Thyroid gland (tissue), 4 donors: ENCODE measurements at regions not wholly inside any gene's neighbourhood (a gene's known extent, or its start where the extent isn't known, plus 50 kb on each side); places are given as distances from the start of the nearest gene placed in this dataset.

ENCODE experiments used
- DNase-seq, 2 donors: peaks; one replicate each; pipeline ENCODE4 v3.0.0-alpha.2; 2019
- H3K27ac ChIP-seq, 3 donors: fragments of 200-600 bp; sonication (generic); 1 replicate in 2 of 3; 2 replicates in 1 of 3; pipeline ENCODE4 v1.5.1; 2016 to 2019; ENCODE audit warnings: mild to moderate bottlenecking in 1 of 3, moderate library complexity in 1 of 3
- H3K27me3 ChIP-seq: fragments of 200-600 bp; sonication (generic); one replicate; pipeline ENCODE4 v1.5.1; 2019
- H3K36me3 ChIP-seq, 2 donors: fragments of 200-600 bp; sonication (generic); one replicate each; pipeline ENCODE4 v1.5.1; 2016 to 2019
- H3K4me1 ChIP-seq, 2 donors: fragments of 200-600 bp; sonication (generic); one replicate each; pipeline ENCODE4 v1.5.1; 2017 to 2019
- H3K4me3 ChIP-seq, 3 donors: fragments of 200-600 bp; sonication (generic); replicated peaks in 1 of 3; 1 replicate in 2 of 3; 2 replicates in 1 of 3; pipeline ENCODE4 v1.5.1; 2016; ENCODE audit warnings: mild to moderate bottlenecking in 1 of 3
- H3K9me3 ChIP-seq: fragments of 200-600 bp; sonication (generic); one replicate; pipeline ENCODE4 v1.5.1; 2017
- POLR2A ChIP-seq, 2 donors: fragments of 450-650 bp; IDR thresholded peaks; one replicate each; pipeline ENCODE4 v1.6.1; 2017; ENCODE audit warnings: antibody characterized with exemption in 2 of 2, mild to moderate bottlenecking in 2 of 2, moderate library complexity in 1 of 2
- WGBS, 2 donors: methylation state at CpG; one replicate each; pipeline ENCODE4 v1.1.5; 2017; 5-methylcytosine and 5-hydroxymethylcytosine counted together
- intact Hi-C: fragments of 100-400 bp; cut with DNase I; formaldehyde crosslinking; loops from one replicate; pipeline ENCODE4 v1.15.1; 2023
- TF ChIP-seq, protein P1 (sequence below), 6 experiments: fragments of 200-600 bp in 3 of 6; fragments of 450-650 bp in 3 of 6; sonication (generic) in 3 of 6; IDR thresholded peaks; one replicate each; pipeline ENCODE4 v1.5.1; 2016 to 2019; ENCODE audit warnings: antibody characterized with exemption in 6 of 6, mild to moderate bottlenecking in 2 of 6, inconsistent platforms in 1 of 6, moderate library complexity in 1 of 6

DNA sequence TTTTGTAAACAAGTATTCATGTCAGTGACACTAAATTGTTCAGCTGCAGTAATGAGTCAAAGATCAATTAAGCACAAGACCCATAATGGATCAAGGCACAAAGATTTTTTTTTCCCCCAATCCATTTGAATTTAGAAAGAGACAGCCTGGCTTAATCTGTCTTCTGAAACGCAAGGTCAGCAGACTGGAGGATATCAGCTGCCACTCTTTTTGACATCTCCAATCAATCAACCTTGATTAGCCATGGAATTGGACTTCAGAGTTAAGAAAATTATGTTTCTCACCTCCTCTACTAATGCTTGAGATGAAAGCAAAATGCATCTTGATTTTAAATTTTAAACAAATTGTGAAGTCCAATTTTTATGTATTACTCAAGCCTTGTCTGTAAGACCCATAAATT, 642.4 kb upstream of the STEAP1 start:
- Histone ChIP-seq H3K9me3 (no peaks in the 10 kb centered on the region), H3K27ac (no peak overlapping the region), H3K4me3 (no peak overlapping the region), H3K4me1 (no peaks in the 10 kb centered on the region), H3K27me3 (no peaks in the 10 kb centered on the region), H3K36me3 (no peaks in the 10 kb centered on the region)
- WGBS, 2 donors, result 67 to 81% methylated on average over 1 of the region's 1 CpG
- no peak for DNase-seq
- intact Hi-C loops, result no loop called here
- TF ChIP-seq, protein P1, sequence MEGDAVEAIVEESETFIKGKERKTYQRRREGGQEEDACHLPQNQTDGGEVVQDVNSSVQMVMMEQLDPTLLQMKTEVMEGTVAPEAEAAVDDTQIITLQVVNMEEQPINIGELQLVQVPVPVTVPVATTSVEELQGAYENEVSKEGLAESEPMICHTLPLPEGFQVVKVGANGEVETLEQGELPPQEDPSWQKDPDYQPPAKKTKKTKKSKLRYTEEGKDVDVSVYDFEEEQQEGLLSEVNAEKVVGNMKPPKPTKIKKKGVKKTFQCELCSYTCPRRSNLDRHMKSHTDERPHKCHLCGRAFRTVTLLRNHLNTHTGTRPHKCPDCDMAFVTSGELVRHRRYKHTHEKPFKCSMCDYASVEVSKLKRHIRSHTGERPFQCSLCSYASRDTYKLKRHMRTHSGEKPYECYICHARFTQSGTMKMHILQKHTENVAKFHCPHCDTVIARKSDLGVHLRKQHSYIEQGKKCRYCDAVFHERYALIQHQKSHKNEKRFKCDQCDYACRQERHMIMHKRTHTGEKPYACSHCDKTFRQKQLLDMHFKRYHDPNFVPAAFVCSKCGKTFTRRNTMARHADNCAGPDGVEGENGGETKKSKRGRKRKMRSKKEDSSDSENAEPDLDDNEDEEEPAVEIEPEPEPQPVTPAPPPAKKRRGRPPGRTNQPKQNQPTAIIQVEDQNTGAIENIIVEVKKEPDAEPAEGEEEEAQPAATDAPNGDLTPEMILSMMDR (IDR thresholded peaks at IDR 0.05), result no peak
- TF ChIP-seq POLR2A (IDR thresholded peaks at IDR 0.05), result no peak

DNA sequence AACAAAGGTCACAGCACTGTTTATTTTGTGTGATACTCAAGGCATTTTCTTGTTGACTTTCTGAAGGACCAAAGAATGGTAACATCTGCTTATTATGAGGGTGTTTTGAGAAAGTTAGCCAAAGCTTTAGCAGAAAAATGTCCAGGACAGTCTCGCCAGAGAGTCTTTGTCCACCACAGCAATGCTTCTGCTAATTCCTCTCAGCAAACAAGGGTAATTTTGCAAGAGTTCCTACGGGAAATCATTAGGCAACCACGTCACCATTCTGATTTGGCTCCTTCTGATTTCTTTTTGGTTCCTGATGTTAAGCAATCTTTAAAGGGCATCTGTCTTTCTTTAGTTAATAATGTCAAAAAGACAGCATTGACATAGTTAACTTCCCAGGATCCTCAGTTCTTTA, 639.3 kb upstream of the STEAP1 start:
- H3K27ac ChIP-seq, result no peak overlapping the region
- no peak for DNase-seq
- TF ChIP-seq, protein P1 (IDR thresholded peaks at IDR 0.05), result no peak
- TF ChIP-seq POLR2A (IDR thresholded peaks at IDR 0.05), result no peak
- H3K27me3 ChIP-seq, result no peaks in the 10 kb centered on the region
- no peaks in the 10 kb centered on the region for H3K4me1 ChIP-seq
- H3K4me3 ChIP-seq, result no peak overlapping the region
- 61 to 67% methylated on average over 3 of the region's 3 CpGs for WGBS, 2 donors
- intact Hi-C loops, result no loop called here
- no peaks in the 10 kb centered on the region for H3K36me3 ChIP-seq
- H3K9me3 ChIP-seq, result no peaks in the 10 kb centered on the region

DNA sequence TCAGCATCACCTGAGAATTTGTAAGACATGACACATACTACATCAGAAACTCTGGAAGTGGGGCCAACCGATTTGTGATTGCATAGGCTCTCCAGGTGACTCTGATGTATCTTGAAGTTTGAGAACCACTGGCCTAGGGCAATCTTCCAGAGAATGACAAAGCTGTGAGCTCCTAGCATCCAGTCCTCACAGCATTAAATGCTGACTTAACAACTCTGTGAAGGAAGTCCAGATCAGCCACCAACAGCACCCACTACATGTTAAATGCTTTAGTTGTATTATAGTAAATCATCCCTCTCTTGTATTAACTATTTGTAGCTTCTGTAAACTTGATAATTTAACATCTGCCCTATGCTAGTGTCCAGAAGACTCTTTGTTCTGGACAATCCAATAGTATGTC, 636.5 kb upstream of the STEAP1 start:
- Histone ChIP-seq H3K27me3 (no peaks in the 10 kb centered on the region), H3K27ac (no peak overlapping the region), H3K9me3 (no peaks in the 10 kb centered on the region), H3K36me3 (no peaks in the 10 kb centered on the region), H3K4me1 (no peaks in the 10 kb centered on the region), H3K4me3 (no peak overlapping the region)
- no peak for TF ChIP-seq POLR2A (IDR thresholded peaks at IDR 0.05)
- TF ChIP-seq, protein P1 (IDR thresholded peaks at IDR 0.05), result no peak
- no peak for DNase-seq
- 60 to 78% methylated on average over 1 of the region's 1 CpG for WGBS, 2 donors
- intact Hi-C loops, result no loop called here

DNA sequence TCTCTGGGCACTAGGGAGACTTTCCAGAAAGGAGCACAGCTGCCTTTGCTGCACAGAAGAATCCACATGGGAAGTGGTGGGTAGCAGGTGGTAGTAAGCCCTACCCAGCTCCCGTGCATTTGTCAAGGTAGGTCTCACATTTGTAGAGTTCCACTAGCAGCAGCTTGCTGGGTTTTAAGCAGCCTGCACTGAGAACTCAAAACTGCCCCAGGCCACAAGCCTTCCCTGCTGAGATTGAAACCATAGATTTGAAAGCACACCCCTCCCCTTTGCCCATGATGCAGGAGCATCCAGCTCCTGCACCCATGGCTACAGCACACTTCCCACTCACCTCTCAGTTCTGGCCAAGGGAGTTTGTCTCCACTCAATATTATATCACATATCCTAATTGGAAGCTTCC, 604.5 kb upstream of the STEAP1 start:
- no peaks in the 10 kb centered on the region for H3K9me3 ChIP-seq
- H3K4me1 ChIP-seq, result no peaks in the 10 kb centered on the region
- H3K27me3 ChIP-seq, result no peaks in the 10 kb centered on the region
- 60% methylated on average over 1 of the region's 1 CpG; no CpG with 5 or more reads in 1 of the 2 donors for WGBS, 2 donors
- intact Hi-C loops, result no loop called here
- no peaks in the 10 kb centered on the region for H3K36me3 ChIP-seq
- TF ChIP-seq, protein P1 (IDR thresholded peaks at IDR 0.05), result no peak
- TF ChIP-seq POLR2A (IDR thresholded peaks at IDR 0.05), result no peak
- no peak overlapping the region for H3K4me3 ChIP-seq
- DNase-seq, result no peak
- H3K27ac ChIP-seq, result no peak overlapping the region

DNA sequence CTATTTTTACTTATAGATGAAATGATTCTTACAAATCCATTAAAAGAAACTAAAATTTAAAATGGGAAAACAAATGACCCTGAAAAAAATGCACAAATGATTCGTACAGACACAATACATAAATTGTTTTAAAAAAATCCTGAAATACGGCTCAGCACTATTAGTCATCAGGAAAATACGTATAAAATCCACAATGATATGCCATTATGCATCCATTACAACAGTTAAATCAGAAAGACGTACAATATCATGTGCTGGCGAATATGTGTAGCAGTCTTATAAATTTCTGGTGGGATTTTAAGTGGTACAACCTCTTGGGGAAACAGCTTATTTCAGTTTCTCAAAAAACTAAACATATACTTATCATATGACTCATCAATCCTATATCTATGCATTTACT, 600.1 kb upstream of the STEAP1 start:
- 86% methylated on average over 5 of the region's 5 CpGs for WGBS, 2 donors
- no peak overlapping the region for H3K27ac ChIP-seq
- H3K4me3 ChIP-seq, result no peak overlapping the region
- no peaks in the 10 kb centered on the region for H3K9me3 ChIP-seq
- no peaks in the 10 kb centered on the region for H3K36me3 ChIP-seq
- no peak for DNase-seq
- no peak for TF ChIP-seq POLR2A (IDR thresholded peaks at IDR 0.05)
- TF ChIP-seq, protein P1 (IDR thresholded peaks at IDR 0.05), result no peak
- intact Hi-C loops, result no loop called here
- no peaks in the 10 kb centered on the region for H3K27me3 ChIP-seq
- no peaks in the 10 kb centered on the region for H3K4me1 ChIP-seq
